HG03135 (cell line): ENCODE measurements at regions not wholly inside any gene's neighbourhood (a gene's known extent, or its start where the extent isn't known, plus 50 kb on each side); places are given as distances from the start of the nearest gene placed in this dataset.

ENCODE experiments used
- ATAC-seq: cut with Tn5 transposase; IDR thresholded peaks from one replicate; pipeline ENCODE4 v1.9.1; 2021; ENCODE audit warnings: mild to moderate bottlenecking, moderate library complexity; ENCODE audit not compliant: unreplicated experiment

DNA sequence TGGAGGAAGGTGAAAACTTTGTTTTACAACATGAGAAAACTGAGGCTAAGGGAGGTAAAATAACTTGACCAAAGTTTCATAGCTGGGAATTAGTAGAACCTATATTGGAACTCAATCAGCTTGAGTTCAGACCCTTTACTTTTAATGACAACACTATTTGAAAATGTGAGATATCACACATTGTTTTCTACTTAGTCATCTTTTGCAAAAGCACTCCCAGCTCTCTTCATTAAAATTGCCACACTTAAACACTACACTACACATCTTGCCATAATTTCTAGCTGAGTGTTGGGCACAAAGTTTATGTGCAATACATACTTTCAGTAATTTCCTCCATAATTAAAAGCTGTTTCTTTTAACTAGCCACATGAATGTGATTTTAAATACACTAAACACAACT is 230.4 kb upstream of the DCBLD2 start:
- no peak for ATAC-seq

DNA sequence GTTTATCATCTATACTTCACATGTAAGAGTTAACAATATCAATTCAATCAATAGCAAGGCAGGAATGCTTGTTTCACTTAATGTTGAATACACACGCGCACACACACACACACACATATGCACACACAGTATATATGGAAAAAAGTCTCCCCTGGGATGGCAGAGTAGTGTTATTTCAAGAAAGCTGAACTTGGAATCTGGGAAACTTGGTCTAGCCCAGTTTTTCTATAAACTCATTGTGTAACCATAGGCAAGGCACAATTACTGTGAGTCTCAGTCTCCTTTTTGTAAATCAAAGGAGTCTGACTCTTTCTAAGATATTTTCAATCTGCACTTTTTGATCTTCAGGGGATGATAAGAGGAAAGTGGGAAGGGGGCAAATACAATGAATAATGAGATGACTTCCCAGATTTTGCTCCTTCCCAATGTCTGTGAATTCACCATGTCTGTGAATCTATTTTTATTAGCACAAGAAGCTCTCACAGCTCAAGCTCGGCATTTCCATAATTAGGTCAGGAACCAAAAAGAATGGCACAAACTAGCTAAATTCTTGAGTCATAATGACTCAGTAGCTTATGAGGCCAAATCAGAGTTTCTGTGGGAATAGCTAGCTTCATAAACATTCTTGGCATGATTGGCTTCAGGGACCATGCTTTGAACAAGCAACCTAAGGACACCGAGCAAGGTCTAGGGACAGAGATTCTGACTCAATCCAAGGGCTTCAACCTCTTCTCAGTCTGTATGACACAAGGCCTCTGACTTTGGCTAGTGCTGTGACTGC is 227.4 kb upstream of the DCBLD2 start:
- no peak for ATAC-seq

DNA sequence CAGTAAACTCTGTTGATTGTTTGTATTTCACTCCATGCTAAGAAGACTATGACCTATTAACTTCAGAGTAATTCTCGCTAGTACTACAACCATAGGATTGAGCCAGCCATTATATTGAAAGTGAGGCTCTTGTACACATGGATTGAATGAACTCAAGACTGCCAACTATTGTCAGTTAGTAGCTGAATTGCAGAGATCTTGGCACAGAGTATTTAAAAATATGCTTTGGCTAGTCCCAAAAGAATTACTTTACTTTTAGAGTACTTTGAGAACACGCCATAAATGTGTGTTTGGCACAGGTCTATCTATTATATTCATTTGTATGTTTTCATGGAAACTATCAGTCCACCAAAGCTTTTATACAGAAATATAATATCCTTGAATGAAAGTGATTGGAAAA is 226.7 kb upstream of the DCBLD2 start:
- ATAC-seq, result no peak

DNA sequence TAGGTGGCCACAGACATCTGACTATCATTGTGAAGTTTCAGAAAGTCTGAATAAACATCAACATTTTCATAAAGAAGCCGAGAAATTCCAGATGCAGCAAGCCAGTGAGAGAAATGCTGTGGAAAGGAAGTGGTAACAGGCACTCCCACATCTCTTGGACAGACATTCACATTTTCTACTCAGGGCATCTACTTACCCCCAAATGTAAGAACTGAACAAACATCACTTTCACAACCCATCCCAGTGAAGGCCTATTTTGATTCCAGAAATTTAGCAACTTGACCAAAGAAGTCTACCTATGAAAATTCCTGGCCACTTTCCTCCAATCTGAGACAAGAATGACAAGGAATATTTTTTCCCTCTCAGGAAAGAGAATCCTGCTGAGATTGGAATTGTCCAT is 224.8 kb upstream of the DCBLD2 start:
- ATAC-seq, result no peak

GRCh38 chr3:99119385-99119784 is 217.9 kb upstream of the DCBLD2 start:
- no peak for ATAC-seq

DNA sequence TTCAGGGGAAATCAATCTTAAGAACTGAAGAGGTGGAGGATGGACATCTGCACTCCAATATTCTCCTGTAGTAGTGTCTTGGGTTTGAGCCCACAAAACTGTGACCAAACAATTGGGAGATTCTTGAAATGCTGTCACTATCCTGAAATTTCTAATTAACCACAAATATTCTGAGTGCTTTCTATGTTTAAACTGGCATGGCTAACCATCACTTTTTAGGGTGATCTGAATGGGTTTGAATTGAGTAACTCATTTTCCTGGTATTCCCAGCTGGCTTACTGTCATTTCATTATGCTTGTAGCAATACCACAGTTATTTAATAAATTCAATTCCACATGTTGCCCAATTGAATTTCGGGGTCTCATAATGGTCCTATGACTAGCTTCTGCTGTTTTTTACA is 216.9 kb upstream of the DCBLD2 start:
- no peak for ATAC-seq

- ATAC-seq, result no peak
Observed at GRCh38 chr3:99114565-99115291, 213.2 kb upstream of the DCBLD2 start.

- ATAC-seq, result no peak
Observed at GRCh38 chr3:99111235-99111634, 209.7 kb upstream of the DCBLD2 start.

GRCh38 chr3:99110401-99110800 is 208.9 kb upstream of the DCBLD2 start:
- no peak for ATAC-seq

DNA sequence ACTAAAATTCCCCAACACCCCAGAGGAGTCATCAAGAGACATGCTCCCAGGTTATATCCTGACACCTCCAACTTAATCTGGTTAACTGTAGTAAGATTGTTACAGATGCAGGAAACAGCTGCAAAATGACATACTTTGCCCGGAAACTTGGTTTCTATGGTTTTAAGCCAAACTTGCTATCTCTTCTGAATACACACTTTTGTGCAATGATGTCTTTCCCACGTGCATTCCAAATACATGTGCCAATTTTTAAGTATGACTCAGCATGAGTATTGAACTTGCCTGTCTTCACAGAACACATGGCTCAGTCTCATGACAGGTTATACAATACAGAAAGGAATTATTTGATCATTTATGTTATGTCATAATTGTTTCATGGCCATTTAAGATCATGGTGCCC is 207.0 kb upstream of the DCBLD2 start:
- no peak for ATAC-seq

- no peak for ATAC-seq
Observed at GRCh38 chr3:99094606-99095005, 193.1 kb upstream of the DCBLD2 start.

- ATAC-seq, result no peak
Observed at GRCh38 chr3:99087277-99087676, 185.8 kb upstream of the DCBLD2 start.

GRCh38 chr3:99084826-99085225 is 183.3 kb upstream of the DCBLD2 start:
- ATAC-seq, result no peak

DNA sequence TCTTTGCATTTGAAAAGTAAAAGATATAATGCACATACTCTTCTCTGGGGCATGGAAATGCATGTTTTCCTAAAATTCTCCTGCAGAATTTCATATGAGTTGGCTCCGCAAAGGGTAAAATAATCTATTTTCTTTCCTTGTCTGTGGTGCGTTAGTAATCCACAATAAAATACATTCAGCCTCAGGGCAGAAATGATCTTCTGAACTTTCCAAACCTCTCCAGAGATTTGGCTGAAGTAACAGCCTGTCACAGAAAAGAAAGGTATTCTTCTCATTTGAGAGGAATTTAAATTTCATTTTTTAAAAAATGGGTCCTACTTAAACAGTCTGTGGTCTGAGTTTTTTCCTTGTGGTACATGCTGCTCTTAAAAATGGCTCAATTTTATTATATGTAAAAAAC is 182.7 kb upstream of the DCBLD2 start:
- ATAC-seq, result no peak

- no peak for ATAC-seq
Observed at GRCh38 chr3:99071096-99071495, 169.6 kb upstream of the DCBLD2 start.

DNA sequence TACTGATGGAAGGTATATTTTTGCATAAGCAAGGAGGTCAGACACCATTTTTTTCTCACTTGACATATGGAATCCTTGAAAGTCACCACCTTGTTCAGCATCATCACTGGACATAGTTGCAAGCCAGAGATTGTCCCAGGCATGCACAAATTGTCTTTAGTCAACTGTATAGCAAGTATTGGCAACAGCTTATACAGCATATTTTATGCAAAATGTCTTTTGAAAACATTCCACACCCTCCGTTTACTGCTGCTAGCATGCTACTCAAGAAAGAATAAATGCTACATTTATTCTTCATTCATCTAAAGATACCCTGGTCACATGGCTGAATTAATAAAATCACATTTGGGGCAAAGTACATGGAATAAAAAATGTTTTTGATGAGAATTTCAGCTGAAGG is 168.5 kb upstream of the DCBLD2 start:
- no peak for ATAC-seq

GRCh38 chr3:99066863-99067262 is 165.4 kb upstream of the DCBLD2 start:
- ATAC-seq, result no peak

- ATAC-seq, result no peak
Observed at GRCh38 chr3:99049164-99049563, 147.7 kb upstream of the DCBLD2 start.

DNA sequence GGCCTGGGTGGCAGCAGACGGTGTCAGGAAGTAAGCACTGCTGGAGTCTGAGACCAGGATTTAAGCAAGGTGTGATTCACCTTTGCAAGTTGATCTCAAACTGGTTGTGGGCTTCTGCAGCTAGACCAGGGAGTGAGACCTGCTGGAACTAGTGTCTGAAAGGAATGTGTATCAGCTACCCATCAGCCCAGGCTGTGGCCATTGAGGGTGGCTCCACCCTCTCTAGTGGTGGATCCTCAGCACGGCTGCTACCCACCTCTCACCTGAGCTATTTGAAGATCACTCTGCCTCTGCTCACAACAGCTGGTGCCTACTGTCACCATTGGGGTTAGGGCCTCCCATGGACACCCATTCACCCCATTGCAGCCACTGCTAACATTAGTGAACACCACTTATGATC is 140.3 kb upstream of the DCBLD2 start:
- no peak for ATAC-seq

GRCh38 chr3:99031778-99032177 is 130.3 kb upstream of the DCBLD2 start:
- no peak for ATAC-seq

DNA sequence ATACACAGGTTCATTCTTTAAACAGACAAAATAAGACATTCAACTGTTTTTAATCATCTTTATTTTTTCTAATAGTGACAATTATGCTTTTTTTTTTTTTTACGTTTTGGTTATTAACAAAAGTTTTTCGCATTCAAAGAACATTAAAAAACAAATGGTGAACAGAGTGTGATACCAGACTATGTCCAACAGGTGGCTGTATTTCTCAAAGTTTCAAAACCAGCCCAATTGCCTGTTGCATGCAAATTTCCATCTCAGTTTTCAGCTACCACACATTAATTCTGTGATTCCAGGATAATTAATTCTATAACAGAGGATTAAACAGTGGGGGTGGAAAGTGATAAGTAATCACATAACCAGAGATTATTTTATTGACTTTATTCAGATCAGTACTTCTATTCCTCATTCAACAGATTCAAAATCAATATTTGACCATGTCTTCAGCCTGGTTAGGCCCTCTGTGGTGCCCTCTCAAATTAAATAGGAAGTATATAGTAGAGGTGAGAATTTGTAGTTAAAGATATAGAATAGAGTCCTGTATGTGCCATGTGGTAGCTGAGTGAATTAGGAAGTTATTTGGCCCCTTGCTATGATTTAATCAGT is 122.2 kb upstream of the DCBLD2 start:
- ATAC-seq, result peak; percentile 73

DNA sequence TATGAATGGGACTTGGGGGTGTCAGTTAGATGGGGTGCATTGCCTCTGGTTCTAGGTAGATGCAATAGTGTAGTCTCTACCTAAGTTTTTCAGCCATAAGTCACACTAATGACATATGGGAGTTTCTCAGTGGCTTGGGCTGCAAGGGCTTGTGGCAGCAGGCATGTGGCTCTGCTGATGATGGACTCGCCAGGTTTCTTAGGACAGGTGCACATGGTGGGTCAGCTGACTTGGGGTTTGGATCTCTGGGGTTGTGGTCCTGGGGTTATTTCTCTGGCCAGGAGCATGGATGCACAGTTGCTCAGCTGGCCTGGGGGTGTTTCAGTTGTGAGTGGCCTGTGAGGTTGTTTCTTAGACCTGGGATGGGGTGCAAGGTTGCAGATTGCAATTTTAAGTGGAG is 120.0 kb upstream of the DCBLD2 start:
- ATAC-seq, result no peak
